ENCODE measurements at regions not wholly inside any gene's neighbourhood (a gene's known extent, or its start where the extent isn't known, plus 50 kb on each side); places are given as distances from the start of the nearest gene placed in this dataset.

- H3K9ac ChIP-seq (replicated peaks; ENCODE audit: extremely low read depth, insufficient read depth, low read length): no peak overlapping the region
- no peaks in the 10 kb centered on the region for H3K4me1 ChIP-seq (ENCODE audit: control insufficient read depth, extremely low read depth, insufficient read depth, low read length)
- FAIRE-seq (no peak), DNase-seq (ENCODE audit: low read depth, low spot score) (no peak)
- H3K9me3 ChIP-seq (replicated peaks; ENCODE audit: control insufficient read depth, insufficient read depth, low read length): no peaks in the 10 kb centered on the region
- no peak overlapping the region for H3K4me2 ChIP-seq (ENCODE audit: insufficient read depth, low read length)
- BruUV-seq (replicated peaks): no TSS peak
- no peaks in the 10 kb centered on the region for H4K20me1 ChIP-seq (replicated peaks; ENCODE audit: control insufficient read depth, extremely low read depth, insufficient read depth, low read length)
- no peak for TF ChIP-seq POLR2A (IDR thresholded peaks at IDR 0.05; ENCODE audit: low read depth, low read length)
- TF ChIP-seq POLR2AphosphoS5 (IDR thresholded peaks at IDR 0.05; ENCODE audit: insufficient read depth, low read depth, low read length): no peak
- TF ChIP-seq JUN (IDR thresholded peaks at IDR 0.05; ENCODE audit: borderline replicate concordance, insufficient read depth, insufficient read length, low read depth): no peak
- dilution Hi-C loops (cut with MboI; ENCODE audit: extremely low pct_ligation_motif_present, low sequenced_read_pairs) (no loop called here), intact Hi-C loops (cut with micrococcal nuclease) (no loop called here)
- H3K36me3 ChIP-seq (ENCODE audit: control insufficient read depth in 2 of 2, extremely low read depth in 1 of 2, insufficient read depth in 2 of 2, low read length in 2 of 2): no peaks in the 10 kb centered on the region
- H3K79me2 ChIP-seq (ENCODE audit: control insufficient read depth, insufficient read depth, low read length): no peaks in the 10 kb centered on the region
- H3K27ac ChIP-seq (ENCODE audit: insufficient read depth, low read depth, low read length): no peak overlapping the region
- no peak overlapping the region for H2AFZ ChIP-seq (ENCODE audit: low read depth, low read length)
- CTCF ChIA-PET: interaction anchor here (0.6 to 1.2 kb wide), 2 partner anchors 32 to 973 kb away, joined by 4 to 5 read pairs; no protein-coding TSS in a partner anchor
- POLR2A ChIA-PET: no interaction called here
- no peaks in the 10 kb centered on the region for H3K27me3 ChIP-seq (ENCODE audit: control insufficient read depth in 2 of 2, insufficient read depth in 2 of 2, low read length in 2 of 2)
- no peaks in the 10 kb centered on the region for H3K9me1 ChIP-seq (replicated peaks; ENCODE audit: control insufficient read depth, extremely low read depth, insufficient read depth, low read length)
- H3K4me3 ChIP-seq (replicated peaks in 1 of 3; ENCODE audit: insufficient read depth in 1 of 3, low read depth in 1 of 3, low read length in 3 of 3): no peak overlapping the region
These were observed 428.1 kb downstream of the EFNA5 start for GRCh38 chr5:107242411-107243219.

GRCh38 chr5:107241841-107242240 lies 428.9 kb downstream of the EFNA5 start:
- no peak overlapping the region for H3K9ac ChIP-seq (replicated peaks; ENCODE audit: extremely low read depth, insufficient read depth, low read length)
- no TSS peak for BruUV-seq (replicated peaks)
- H3K36me3 ChIP-seq (ENCODE audit: control insufficient read depth in 2 of 2, extremely low read depth in 1 of 2, insufficient read depth in 2 of 2, low read length in 2 of 2): no peaks in the 10 kb centered on the region
- no peak overlapping the region for H3K27ac ChIP-seq (ENCODE audit: insufficient read depth, low read depth, low read length)
- ChIA-PET CTCF (no interaction called here), POLR2A (no interaction called here)
- TF ChIP-seq POLR2AphosphoS5 (IDR thresholded peaks at IDR 0.05; ENCODE audit: insufficient read depth, low read depth, low read length): no peak
- TF ChIP-seq EZH2 (IDR thresholded peaks at IDR 0.05; ENCODE audit: borderline replicate concordance, low read depth, low read length, severe bottlenecking): no peak
- TF ChIP-seq POLR2A (IDR thresholded peaks at IDR 0.05; ENCODE audit: low read depth, low read length): no peak
- no peak for TF ChIP-seq FOS (IDR thresholded peaks at IDR 0.05; ENCODE audit: borderline replicate concordance, insufficient read depth, low read length)
- TF ChIP-seq MYC (IDR thresholded peaks at IDR 0.05; ENCODE audit: low read depth, low read length): no peak
- TF ChIP-seq MAX (IDR thresholded peaks at IDR 0.05; ENCODE audit: insufficient read depth, insufficient read length): no peak
- no peak for TF ChIP-seq GATA2 (IDR thresholded peaks at IDR 0.05; ENCODE audit: insufficient read depth, insufficient read length, low read depth, low read length)
- no peak for TF ChIP-seq JUN (IDR thresholded peaks at IDR 0.05; ENCODE audit: borderline replicate concordance, insufficient read depth, insufficient read length, low read depth)
- TF ChIP-seq CTCF (IDR thresholded peaks at IDR 0.05; ENCODE audit: extremely low read depth in 1 of 2, insufficient read depth in 1 of 2, low read depth in 1 of 2, low read length in 2 of 2): no peak
- H3K27me3 ChIP-seq (ENCODE audit: control insufficient read depth in 2 of 2, insufficient read depth in 2 of 2, low read length in 2 of 2): no peaks in the 10 kb centered on the region
- no peaks in the 10 kb centered on the region for H4K20me1 ChIP-seq (replicated peaks; ENCODE audit: control insufficient read depth, extremely low read depth, insufficient read depth, low read length)
- FAIRE-seq: no peak
- H3K4me3 ChIP-seq (replicated peaks in 1 of 3; ENCODE audit: insufficient read depth in 1 of 3, low read depth in 1 of 3, low read length in 3 of 3): no peak overlapping the region
- DNase-seq (ENCODE audit: low read depth, low spot score): no peak
- H3K4me1 ChIP-seq (ENCODE audit: control insufficient read depth, extremely low read depth, insufficient read depth, low read length): no peaks in the 10 kb centered on the region
- dilution Hi-C loops (cut with MboI; ENCODE audit: extremely low pct_ligation_motif_present, low sequenced_read_pairs): no loop called here
- H3K9me1 ChIP-seq (replicated peaks; ENCODE audit: control insufficient read depth, extremely low read depth, insufficient read depth, low read length): no peaks in the 10 kb centered on the region
- no peaks in the 10 kb centered on the region for H3K79me2 ChIP-seq (ENCODE audit: control insufficient read depth, insufficient read depth, low read length)
- intact Hi-C loops (cut with micrococcal nuclease): no loop called here
- no peak overlapping the region for H3K4me2 ChIP-seq (ENCODE audit: insufficient read depth, low read length)
- no peaks in the 10 kb centered on the region for H3K9me3 ChIP-seq (replicated peaks; ENCODE audit: control insufficient read depth, insufficient read depth, low read length)
- no peak overlapping the region for H2AFZ ChIP-seq (ENCODE audit: low read depth, low read length)

Measured in endothelial cell of umbilical vein (primary cell).